LNCAP (cell line): ENCODE measurements at regions not wholly inside any gene's neighbourhood (a gene's known extent, or its start where the extent isn't known, plus 50 kb on each side); places are given as distances from the start of the nearest gene placed in this dataset.

ENCODE experiments used
- TF ChIP-seq, protein P1 (sequence below): fragments of 450-650 bp; IDR thresholded peaks from 2 replicates; pipeline ENCODE4 v1.5.1; 2017; ENCODE audit warnings: mild to moderate bottlenecking

DNA sequence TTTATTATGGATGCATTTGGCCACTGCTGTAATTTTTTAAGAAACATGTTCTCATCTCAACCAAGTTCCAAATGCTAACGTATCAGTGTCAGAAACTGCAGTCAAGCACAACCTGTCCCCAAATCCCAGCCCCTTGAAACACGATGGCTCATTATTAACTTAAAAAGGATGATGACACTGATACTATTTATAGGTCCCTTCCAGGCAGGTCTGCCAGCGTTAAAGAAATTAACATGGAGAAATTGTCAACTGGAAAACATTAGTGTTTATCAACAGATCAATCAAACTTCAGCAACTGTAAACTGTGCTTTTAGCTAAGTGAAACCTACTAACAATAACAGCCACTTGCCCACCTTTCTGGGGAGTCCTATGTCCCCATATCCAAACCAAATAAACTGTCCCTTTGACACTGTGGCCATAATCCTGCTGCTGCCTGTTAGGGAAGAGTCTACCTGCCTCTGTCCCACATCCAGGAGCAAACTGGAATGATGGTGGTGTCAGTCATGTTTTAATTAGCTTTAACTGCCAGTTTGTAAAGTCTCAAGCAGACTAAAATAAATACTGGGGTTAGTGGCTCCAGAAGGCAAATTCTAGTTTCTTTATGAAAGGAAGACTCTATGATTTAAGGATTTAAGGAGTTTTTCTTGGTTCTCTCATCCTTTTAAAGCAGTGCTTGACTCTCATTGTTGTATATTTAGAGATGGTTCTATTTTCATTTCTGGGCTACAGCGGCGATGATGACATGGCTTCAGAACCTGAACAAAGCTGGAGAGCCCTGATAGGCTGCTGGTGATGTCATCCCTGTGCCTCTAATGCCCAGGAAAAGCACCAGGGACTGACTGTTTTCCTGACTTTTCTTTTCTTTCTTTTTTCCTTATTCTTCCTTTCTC, 583.6 kb upstream of the PIK3C3 start:
- TF ChIP-seq, protein P1, sequence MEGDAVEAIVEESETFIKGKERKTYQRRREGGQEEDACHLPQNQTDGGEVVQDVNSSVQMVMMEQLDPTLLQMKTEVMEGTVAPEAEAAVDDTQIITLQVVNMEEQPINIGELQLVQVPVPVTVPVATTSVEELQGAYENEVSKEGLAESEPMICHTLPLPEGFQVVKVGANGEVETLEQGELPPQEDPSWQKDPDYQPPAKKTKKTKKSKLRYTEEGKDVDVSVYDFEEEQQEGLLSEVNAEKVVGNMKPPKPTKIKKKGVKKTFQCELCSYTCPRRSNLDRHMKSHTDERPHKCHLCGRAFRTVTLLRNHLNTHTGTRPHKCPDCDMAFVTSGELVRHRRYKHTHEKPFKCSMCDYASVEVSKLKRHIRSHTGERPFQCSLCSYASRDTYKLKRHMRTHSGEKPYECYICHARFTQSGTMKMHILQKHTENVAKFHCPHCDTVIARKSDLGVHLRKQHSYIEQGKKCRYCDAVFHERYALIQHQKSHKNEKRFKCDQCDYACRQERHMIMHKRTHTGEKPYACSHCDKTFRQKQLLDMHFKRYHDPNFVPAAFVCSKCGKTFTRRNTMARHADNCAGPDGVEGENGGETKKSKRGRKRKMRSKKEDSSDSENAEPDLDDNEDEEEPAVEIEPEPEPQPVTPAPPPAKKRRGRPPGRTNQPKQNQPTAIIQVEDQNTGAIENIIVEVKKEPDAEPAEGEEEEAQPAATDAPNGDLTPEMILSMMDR = no peak

DNA sequence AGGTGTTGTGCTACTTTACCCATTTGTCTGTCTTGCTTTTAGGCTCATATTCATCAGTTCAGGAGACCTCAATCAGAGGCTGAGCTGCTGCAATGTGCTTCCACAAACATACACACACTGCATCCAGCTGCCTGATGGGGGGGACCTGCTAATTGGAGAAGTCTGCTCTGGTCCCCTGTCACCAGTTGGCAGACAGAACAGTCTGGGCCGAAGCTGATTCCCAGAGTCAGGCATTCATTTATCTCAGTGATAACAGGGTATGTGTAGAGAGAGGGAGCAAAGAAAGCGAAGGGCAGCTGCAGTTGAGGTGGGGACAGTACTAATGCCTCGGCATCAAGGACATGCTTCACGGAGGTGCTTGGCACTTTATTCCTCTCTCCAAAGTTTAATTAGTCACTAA, 584.3 kb upstream of the PIK3C3 start:
- TF ChIP-seq, protein P1 = no peak

DNA sequence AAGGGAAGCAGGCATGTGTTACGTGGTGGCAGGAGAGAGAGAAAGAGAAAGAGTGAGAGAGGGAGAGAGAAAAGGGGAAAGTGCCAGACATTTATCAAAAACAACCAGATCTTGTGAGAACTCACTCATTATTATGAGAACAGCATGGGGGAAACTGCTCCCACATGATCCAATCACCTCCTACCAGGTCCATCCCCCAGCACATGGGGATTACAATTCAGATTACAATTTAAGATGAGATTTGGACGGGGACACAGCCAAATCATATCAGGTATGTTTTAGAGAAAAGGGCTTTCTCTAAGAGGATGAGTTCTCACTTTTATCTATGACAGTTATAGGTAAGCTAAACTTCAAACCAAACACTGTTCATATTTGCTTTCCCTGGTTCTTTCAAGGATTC, 597.3 kb upstream of the PIK3C3 start:
- TF ChIP-seq, protein P1 = no peak

DNA sequence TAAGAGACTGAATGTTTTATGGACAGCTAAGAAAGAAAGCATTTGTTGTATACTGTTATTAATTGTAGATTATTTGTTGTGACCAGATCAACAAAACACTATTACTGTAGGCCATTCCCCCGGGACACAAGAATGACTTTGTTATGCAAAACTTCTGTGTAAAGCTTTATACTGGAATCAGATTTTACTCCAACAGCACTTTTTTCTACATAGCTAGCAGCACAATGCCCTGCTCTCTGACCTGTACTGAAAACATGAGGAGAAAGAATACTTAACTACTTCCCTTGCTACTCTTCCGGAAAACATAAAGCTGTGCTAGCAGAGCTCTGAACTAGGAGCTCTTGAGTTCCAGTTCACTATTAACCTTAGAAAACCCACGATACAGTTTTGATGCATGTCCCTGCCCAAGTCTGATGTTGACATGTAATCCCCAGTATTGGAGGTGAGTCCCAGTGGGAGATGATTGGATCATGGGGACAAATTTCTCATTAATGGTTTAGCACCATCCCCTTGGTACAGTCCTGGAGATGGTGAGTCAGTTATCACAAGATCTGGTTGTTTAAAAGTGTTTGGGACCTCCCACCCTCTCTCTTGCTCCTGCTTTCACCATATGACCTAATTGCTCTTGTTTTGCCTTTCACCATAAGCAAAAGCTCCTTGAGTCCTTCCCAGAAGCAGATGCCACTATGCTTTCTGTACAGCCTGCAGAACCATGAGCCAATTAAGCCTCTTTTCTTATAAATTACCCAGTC, 601.1 kb upstream of the PIK3C3 start:
- TF ChIP-seq, protein P1 = no peak

DNA sequence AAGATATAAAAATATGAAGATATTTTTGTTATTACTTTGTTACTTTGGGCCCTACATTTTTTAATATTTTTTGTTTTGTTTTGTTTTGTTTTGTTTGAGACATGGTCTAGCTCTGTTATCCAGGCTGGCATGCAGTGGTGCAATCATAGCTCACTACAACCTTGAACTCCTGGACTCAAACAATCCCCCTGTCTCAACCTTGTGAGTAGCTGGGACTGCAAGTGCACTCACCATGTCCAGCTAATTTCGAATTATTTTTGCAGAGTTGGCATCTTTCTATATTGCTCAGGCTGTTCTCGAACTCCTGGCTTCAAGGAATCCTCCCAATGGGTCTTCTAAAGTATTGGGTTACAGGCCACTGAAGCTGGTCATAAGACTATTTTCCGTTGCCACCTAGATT, 603.6 kb upstream of the PIK3C3 start:
- TF ChIP-seq, protein P1 = no peak

DNA sequence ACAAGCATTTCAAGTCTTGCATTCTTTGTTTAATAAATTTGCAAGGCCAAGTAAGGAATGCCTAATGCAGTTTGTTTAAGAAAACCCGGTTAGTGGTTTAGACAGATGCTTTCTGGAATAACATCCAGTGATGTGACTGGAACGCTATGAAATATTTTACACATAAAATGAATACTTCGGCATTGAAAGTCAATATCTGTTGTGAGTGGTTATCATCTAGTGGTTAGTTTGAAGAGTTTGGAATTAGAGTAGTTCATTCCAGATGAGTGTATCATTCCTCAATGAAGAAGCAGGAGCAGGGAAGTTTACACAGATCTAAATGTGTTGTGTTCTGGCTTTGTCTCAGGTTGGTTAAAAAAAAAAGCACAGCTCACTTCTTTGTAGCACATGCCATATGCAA, 608.0 kb upstream of the PIK3C3 start:
- TF ChIP-seq, protein P1 = no peak

DNA sequence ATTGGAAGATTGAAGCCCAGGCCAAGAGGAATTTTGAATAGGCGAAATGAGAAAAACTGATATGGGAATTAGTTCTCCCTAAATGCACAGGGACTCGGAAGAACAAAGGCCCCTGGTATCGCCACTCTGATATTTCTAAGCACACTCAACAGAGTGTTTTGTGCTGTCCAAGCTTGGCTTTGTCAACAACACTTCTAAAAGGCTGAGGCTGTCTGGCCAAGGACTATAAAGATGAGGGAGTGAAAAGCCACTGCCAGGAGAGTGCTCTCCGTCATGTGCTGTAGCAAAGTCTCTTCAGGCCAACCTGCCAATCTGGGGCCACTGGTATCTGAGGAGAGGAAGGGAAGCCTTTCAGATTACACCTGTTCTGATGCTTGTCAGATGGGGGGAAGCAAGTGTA, 611.2 kb upstream of the PIK3C3 start:
- TF ChIP-seq, protein P1 = no peak
